CD14-positive monocyte (primary cell): ENCODE measurements at regions not wholly inside any gene's neighbourhood (a gene's known extent, or its start where the extent isn't known, plus 50 kb on each side); places are given as distances from the start of the nearest gene placed in this dataset.

Source experiments
- DNase-seq, 3 donors: peaks; one replicate each; pipeline ENCODE4 v3.0.0-alpha.2; 2011 to 2022
- H2AFZ ChIP-seq: 2 replicates; pipeline ENCODE4 v1.6.0; 2012; ENCODE audit warnings: mild to moderate bottlenecking, low read depth, low read length, inconsistent platforms; ENCODE audit not compliant: insufficient read depth, poor library complexity, severe bottlenecking
- H3K27ac ChIP-seq, 2 donors: 1 replicate in 1 of 2; 2 replicates in 1 of 2; pipeline ENCODE4 v1.5.1; 2012 to 2013; ENCODE audit warnings: low read length in 2 of 2, control low read depth in 1 of 2, inconsistent platforms in 1 of 2, low read depth in 1 of 2, mild to moderate bottlenecking in 1 of 2
- H3K27me3 ChIP-seq, 2 donors: one replicate each; pipeline versions ENCODE4 v1.6.0 to v1.6.1; 2011 to 2013; ENCODE audit warnings: low read length in 2 of 2; ENCODE audit not compliant: control insufficient read depth in 2 of 2, insufficient read depth in 2 of 2
- H3K36me3 ChIP-seq, 2 donors: replicated peaks in 1 of 2; 1 replicate in 1 of 2; 2 replicates in 1 of 2; pipeline versions ENCODE4 v1.5.1 to v1.6.1; 2012 to 2013; ENCODE audit warnings: low read length in 2 of 2, control low read depth in 1 of 2, inconsistent platforms in 1 of 2, mild to moderate bottlenecking in 1 of 2; ENCODE audit not compliant: insufficient read depth in 2 of 2, control insufficient read depth in 1 of 2
- H3K4me1 ChIP-seq, 2 donors: 1 replicate in 1 of 2; 2 replicates in 1 of 2; pipeline versions ENCODE4 v1.5.1 to v1.6.1; 2012 to 2013; ENCODE audit warnings: low read length in 2 of 2, control low read depth in 1 of 2, inconsistent platforms in 1 of 2, mild to moderate bottlenecking in 1 of 2, moderate library complexity in 1 of 2; ENCODE audit not compliant: insufficient read depth in 2 of 2, control insufficient read depth in 1 of 2
- H3K4me2 ChIP-seq: replicated peaks from 2 replicates; pipeline ENCODE3; 2012; ENCODE audit warnings: low read length, moderate library complexity, mild to moderate bottlenecking; ENCODE audit not compliant: poor library complexity, severe bottlenecking; ENCODE audit errors: extremely low read depth
- H3K4me3 ChIP-seq, 3 experiments: fragments of 200-600 bp in 1 of 3; sonication (generic) in 1 of 3; replicated peaks in 1 of 3; 1 replicate in 2 of 3; 2 replicates in 1 of 3; pipeline ENCODE4 v1.5.1; 2011 to 2013; ENCODE audit warnings: low read length in 3 of 3, mild to moderate bottlenecking in 3 of 3, control low read depth in 2 of 3, low read depth in 2 of 3, inconsistent platforms in 1 of 3, moderate library complexity in 1 of 3
- H3K79me2 ChIP-seq: 2 replicates; pipeline ENCODE4 v1.6.0; 2012; ENCODE audit warnings: mild to moderate bottlenecking, control low read depth, inconsistent platforms, low read length, moderate library complexity; ENCODE audit not compliant: insufficient read depth
- H3K9ac ChIP-seq: 2 replicates; pipeline ENCODE4 v1.6.0; 2017; ENCODE audit warnings: low read length, mild to moderate bottlenecking; ENCODE audit not compliant: insufficient read depth, poor library complexity, severe bottlenecking
- H3K9me3 ChIP-seq, 2 donors: replicated peaks in 1 of 2; 1 replicate in 1 of 2; 2 replicates in 1 of 2; pipeline versions ENCODE4 v1.5.1 to v1.6.1; 2012 to 2013; ENCODE audit warnings: low read length in 2 of 2, control low read depth in 1 of 2; ENCODE audit not compliant: control insufficient read depth in 1 of 2, insufficient read depth in 1 of 2
- H4K20me1 ChIP-seq: 2 replicates; pipeline ENCODE4 v1.6.0; 2012; ENCODE audit warnings: mild to moderate bottlenecking, low read length, control low read depth, moderate library complexity; ENCODE audit not compliant: insufficient read depth
- H3K27ac Mint-ChIP-seq, 7 donors: one replicate each; pipeline ENCODE4 v1.8.0; 2020; ENCODE audit warnings: mild to moderate bottlenecking in 7 of 7, mixed read lengths in 7 of 7, moderate library complexity in 6 of 7, inconsistent platforms in 2 of 7
- H3K27me3 Mint-ChIP-seq, 3 donors: one replicate each; pipeline ENCODE4 v1.8.0; 2021 to 2022; ENCODE audit warnings: low read depth in 3 of 3, mild to moderate bottlenecking in 3 of 3, mixed read lengths in 3 of 3, moderate library complexity in 3 of 3, inconsistent platforms in 1 of 3
- H3K36me3 Mint-ChIP-seq, 2 donors: one replicate each; pipeline ENCODE4 v1.8.0; 2020; ENCODE audit warnings: mixed read lengths in 2 of 2, inconsistent platforms in 1 of 2, mild to moderate bottlenecking in 1 of 2
- H3K4me1 Mint-ChIP-seq: one replicate; pipeline ENCODE4 v1.8.0; 2020; ENCODE audit warnings: mild to moderate bottlenecking, mixed read lengths
- H3K4me3 Mint-ChIP-seq, 2 donors: one replicate each; pipeline ENCODE4 v1.8.0; 2020; ENCODE audit warnings: mild to moderate bottlenecking in 2 of 2, mixed read lengths in 2 of 2, moderate library complexity in 1 of 2
- H3K9me3 Mint-ChIP-seq, 7 donors: one replicate each; pipeline ENCODE4 v1.8.0; 2020 to 2022; ENCODE audit warnings: mixed read lengths in 7 of 7, mild to moderate bottlenecking in 6 of 7, moderate library complexity in 6 of 7, inconsistent platforms in 2 of 7
- WGBS: methylation state at CpG from one replicate; pipeline ENCODE4 v1.1.5; 2013; ENCODE audit warnings: missing lambda C conversion rate; ENCODE audit not compliant: insufficient coverage; 5-methylcytosine and 5-hydroxymethylcytosine counted together
- intact Hi-C, 2 donors: fragments of 100-400 bp; cut with micrococcal nuclease; formaldehyde crosslinking; loops; one replicate each; pipeline versions ENCODE4 v1.15.0 to v1.15.1; 2023
- TF ChIP-seq, protein P1 (sequence below): fragments of 200-600 bp; IDR thresholded peaks from one replicate; pipeline ENCODE4 v1.8.0; 2022; ENCODE audit warnings: antibody characterized with exemption, mild to moderate bottlenecking

- Histone ChIP-seq H3K9me3 (no peaks in the 10 kb centered on the region), H3K79me2 (no peaks in the 10 kb centered on the region), H3K9ac (no peak overlapping the region), H3K27ac (no peak overlapping the region), H2AFZ (no peak overlapping the region), H3K4me2 (no peak overlapping the region), H3K36me3 (no peaks in the 10 kb centered on the region), H4K20me1 (no peaks in the 10 kb centered on the region), H3K4me3 (no peak overlapping the region), H3K4me1 (no peaks in the 10 kb centered on the region), H3K27me3 (no peaks in the 10 kb centered on the region)
- TF ChIP-seq, protein P1, sequence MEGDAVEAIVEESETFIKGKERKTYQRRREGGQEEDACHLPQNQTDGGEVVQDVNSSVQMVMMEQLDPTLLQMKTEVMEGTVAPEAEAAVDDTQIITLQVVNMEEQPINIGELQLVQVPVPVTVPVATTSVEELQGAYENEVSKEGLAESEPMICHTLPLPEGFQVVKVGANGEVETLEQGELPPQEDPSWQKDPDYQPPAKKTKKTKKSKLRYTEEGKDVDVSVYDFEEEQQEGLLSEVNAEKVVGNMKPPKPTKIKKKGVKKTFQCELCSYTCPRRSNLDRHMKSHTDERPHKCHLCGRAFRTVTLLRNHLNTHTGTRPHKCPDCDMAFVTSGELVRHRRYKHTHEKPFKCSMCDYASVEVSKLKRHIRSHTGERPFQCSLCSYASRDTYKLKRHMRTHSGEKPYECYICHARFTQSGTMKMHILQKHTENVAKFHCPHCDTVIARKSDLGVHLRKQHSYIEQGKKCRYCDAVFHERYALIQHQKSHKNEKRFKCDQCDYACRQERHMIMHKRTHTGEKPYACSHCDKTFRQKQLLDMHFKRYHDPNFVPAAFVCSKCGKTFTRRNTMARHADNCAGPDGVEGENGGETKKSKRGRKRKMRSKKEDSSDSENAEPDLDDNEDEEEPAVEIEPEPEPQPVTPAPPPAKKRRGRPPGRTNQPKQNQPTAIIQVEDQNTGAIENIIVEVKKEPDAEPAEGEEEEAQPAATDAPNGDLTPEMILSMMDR, result no peak
- no peaks in the 10 kb centered on the region for H3K9me3 Mint-ChIP-seq
- H3K27ac Mint-ChIP-seq, result peak overlapping the region in 1 of 7 donors; percentile 19
- H3K4me3 Mint-ChIP-seq, result no peak overlapping the region
- H3K27me3 Mint-ChIP-seq, result peaks cover 0 to 11% (median 3%) of the 10 kb centered on the region in 3 donors
- intact Hi-C loops, result no loop called here
- H3K36me3 Mint-ChIP-seq, result no peaks in the 10 kb centered on the region
- no peak for DNase-seq
- peaks cover 11% of the 10 kb centered on the region for H3K4me1 Mint-ChIP-seq
- WGBS, result 100% methylated on average over 1 of the region's 5 CpGs
Measured at GRCh38 chr1:229988534-229988933, 78.5 kb upstream of the GALNT2 start.

- Mint-ChIP-seq H3K4me3 (no peak overlapping the region), H3K27me3 (peaks cover 0 to 11% (median 3%) of the 10 kb centered on the region in 3 donors), H3K36me3 (no peaks in the 10 kb centered on the region), H3K27ac (no peak overlapping the region), H3K9me3 (no peaks in the 10 kb centered on the region), H3K4me1 (peaks cover 7% of the 10 kb centered on the region)
- TF ChIP-seq, protein P1, result no peak
- H2AFZ ChIP-seq, result no peak overlapping the region
- H3K9ac ChIP-seq, result no peak overlapping the region
- no peaks in the 10 kb centered on the region for H3K9me3 ChIP-seq
- no peaks in the 10 kb centered on the region for H3K27me3 ChIP-seq
- H3K4me1 ChIP-seq, result no peaks in the 10 kb centered on the region
- no peaks in the 10 kb centered on the region for H3K36me3 ChIP-seq
- no peak for DNase-seq
- H3K4me3 ChIP-seq, result no peak overlapping the region
- H3K27ac ChIP-seq, result no peak overlapping the region
- intact Hi-C loops, result no loop called here
- H3K79me2 ChIP-seq, result no peaks in the 10 kb centered on the region
- no peaks in the 10 kb centered on the region for H4K20me1 ChIP-seq
- WGBS, result 44% methylated on average over 2 of the region's 4 CpGs
- no peak overlapping the region for H3K4me2 ChIP-seq
Measured at GRCh38 chr1:229989591-229990248, 77.3 kb upstream of the GALNT2 start.
